Ovary (tissue), 3 donors: ENCODE measurements at regions not wholly inside any gene's neighbourhood (a gene's known extent, or its start where the extent isn't known, plus 50 kb on each side); places are given as distances from the start of the nearest gene placed in this dataset.

ENCODE experiments used
- EP300 ChIP-seq: sonication (generic); formaldehyde crosslinking; IDR thresholded peaks from one replicate; pipeline ENCODE4 v1.6.1; 2017; ENCODE audit warnings: antibody characterized with exemption
- POLR2A ChIP-seq: fragments of 450-650 bp; IDR thresholded peaks from one replicate; pipeline ENCODE4 v1.6.1; 2017; ENCODE audit warnings: antibody characterized with exemption, mild to moderate bottlenecking, moderate library complexity
- TF ChIP-seq, protein P1 (sequence below), 3 donors: fragments of 450-650 bp in 2 of 3; fragments of 200-600 bp in 1 of 3; IDR thresholded peaks; one replicate each; pipeline versions ENCODE4 v1.5.1 to v1.8.0; 2016 to 2022; ENCODE audit warnings: antibody characterized with exemption in 3 of 3, mild to moderate bottlenecking in 1 of 3
- donor health status: DM: no; HTN: no; CAD: no.

- TF ChIP-seq POLR2A (no peak), EP300 (no peak)
- TF ChIP-seq, protein P1, sequence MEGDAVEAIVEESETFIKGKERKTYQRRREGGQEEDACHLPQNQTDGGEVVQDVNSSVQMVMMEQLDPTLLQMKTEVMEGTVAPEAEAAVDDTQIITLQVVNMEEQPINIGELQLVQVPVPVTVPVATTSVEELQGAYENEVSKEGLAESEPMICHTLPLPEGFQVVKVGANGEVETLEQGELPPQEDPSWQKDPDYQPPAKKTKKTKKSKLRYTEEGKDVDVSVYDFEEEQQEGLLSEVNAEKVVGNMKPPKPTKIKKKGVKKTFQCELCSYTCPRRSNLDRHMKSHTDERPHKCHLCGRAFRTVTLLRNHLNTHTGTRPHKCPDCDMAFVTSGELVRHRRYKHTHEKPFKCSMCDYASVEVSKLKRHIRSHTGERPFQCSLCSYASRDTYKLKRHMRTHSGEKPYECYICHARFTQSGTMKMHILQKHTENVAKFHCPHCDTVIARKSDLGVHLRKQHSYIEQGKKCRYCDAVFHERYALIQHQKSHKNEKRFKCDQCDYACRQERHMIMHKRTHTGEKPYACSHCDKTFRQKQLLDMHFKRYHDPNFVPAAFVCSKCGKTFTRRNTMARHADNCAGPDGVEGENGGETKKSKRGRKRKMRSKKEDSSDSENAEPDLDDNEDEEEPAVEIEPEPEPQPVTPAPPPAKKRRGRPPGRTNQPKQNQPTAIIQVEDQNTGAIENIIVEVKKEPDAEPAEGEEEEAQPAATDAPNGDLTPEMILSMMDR (IDR thresholded peaks at IDR 0.05), result no peak
Measured at GRCh38 chr5:18807256-18808149, 1173.2 kb downstream of the TAF11L14 start.
